T-helper 2 cell (primary cell): ENCODE measurements at regions not wholly inside any gene's neighbourhood (a gene's known extent, or its start where the extent isn't known, plus 50 kb on each side); places are given as distances from the start of the nearest gene placed in this dataset.
"Not testable (repeated sequence)": the region's sequence is repeated elsewhere in the genome, so short reads cannot be mapped to it uniquely, and the experiment has no call there.

ENCODE experiments used
- DNase-seq, 5 experiments: peaks; one replicate each; pipeline versions ENCODE4 v3.0.0 to v3.0.0-alpha.2; 2012 to 2022

DNA sequence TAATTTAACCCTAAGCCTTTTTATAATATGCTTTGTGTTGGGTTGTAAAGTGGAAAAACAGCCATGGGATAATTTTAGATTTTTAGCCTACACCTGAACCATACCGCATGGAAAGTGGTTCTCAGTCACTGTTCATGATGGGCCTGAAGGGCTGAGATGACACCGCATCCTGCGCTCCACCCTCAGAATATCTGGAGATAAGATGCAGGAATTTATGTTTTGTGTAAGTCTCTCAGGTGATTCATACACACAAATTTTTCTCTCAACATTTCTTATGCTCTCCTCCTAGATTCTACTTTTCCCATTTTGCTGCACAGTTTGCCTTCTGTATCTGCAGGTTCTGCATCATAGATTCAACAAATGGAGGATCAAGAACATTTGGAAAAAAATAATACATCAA is 191.3 kb upstream of the PHACTR1 start:
- DNase-seq = no peak

- DNase-seq = peak in 1 of 5 experiments; percentile 82
These were observed 189.2 kb upstream of the PHACTR1 start for GRCh38 chr6:12527339-12527738.

- DNase-seq = no peak
These were observed 188.4 kb upstream of the PHACTR1 start for GRCh38 chr6:12528136-12528535.

DNA sequence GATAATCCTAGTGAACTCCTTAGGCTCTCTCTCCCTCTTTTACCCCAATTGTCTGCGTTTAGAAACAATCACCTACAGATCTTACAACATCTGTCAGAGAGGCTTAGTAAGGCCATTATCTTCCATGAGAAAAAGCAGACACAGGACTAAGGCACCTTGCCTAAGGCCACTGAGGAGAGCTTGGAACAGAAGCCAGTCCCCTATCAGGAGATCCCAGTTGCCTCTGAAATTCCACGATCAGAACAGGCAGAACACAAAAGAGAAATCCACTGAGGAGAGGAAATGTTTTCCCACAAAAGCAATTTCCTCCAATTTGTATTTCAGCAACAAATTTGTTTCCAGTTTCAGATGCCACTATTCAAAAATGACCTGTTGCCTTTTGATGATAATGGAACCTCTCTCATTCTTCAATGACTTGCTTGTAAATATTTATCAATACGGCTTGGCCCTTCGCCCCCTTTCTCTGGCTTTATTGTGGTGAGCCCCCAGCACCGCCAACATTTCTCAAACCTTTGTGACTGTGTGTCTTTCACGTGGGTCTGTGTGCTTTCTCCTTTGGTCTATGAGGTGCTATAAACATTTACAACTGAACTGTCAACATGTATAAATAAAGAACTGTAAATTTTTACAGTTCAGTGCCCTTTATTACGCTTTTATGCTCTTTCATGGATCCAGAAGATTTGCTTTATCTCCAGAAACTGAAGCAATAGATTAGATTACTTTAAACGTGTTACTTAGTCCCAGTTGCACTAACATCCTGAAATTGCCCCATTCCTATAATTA is 187.8 kb upstream of the PHACTR1 start:
- DNase-seq = no peak

DNA sequence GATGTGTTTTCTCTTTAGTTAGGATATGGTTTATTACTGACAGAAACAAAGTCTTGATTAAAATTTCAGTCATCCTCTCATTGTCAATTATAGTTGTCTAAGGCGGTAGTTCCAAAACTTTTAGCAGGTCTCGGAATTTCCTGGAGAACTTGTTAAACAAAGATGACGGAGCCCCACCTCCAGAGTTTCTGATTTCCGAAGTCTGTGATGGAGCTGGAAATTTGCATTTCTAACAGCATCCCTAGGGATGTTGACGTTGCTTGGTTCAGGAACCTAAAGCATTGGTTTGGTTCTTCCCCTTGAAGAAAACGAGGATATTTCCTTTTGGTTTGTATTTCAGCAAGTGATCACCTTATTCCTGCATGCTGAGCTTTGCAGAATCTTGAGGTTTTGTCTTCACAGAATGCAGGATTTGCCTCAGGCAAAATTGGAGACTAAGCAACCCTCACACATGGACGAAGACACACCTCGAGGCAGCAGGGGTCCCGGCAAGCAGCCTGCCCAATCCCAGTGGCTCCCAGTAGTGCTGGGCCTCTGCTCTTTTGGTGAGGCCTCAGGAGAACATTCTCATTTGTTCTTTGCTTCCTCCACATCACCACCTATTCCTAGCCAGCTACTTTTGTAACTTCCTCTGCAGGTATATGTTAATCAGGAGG is 187.1 kb upstream of the PHACTR1 start:
- no peak for DNase-seq

GRCh38 chr6:12530345-12530744 is 186.2 kb upstream of the PHACTR1 start:
- no peak for DNase-seq

GRCh38 chr6:12533586-12533985 is 183.0 kb upstream of the PHACTR1 start:
- DNase-seq = no peak

GRCh38 chr6:12534069-12534853 is 182.3 kb upstream of the PHACTR1 start:
- DNase-seq = no peak

GRCh38 chr6:12535586-12536314 is 180.8 kb upstream of the PHACTR1 start:
- peak in 1 of 5 experiments; percentile 29 for DNase-seq

GRCh38 chr6:12536416-12536815 is 180.2 kb upstream of the PHACTR1 start:
- no peak for DNase-seq

DNA sequence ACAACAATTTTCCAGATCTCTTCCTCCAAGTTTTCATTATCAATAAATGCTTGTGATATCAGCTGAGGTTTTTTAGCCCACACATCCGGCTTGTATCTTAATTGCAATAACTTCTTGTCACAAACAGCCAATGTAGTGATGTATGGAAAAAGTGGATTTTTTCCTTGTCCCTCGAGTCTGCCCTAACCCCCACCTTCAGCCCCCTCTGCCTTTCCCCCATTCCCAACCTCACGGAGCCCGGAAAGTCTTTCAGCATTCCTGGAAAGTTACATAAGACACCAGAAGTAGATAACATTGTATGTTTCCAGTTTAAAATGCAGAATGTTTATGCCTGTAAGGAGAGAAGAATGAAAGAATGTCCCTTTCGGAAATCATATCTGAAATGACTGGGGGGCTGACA is 179.2 kb upstream of the PHACTR1 start:
- no peak for DNase-seq

DNA sequence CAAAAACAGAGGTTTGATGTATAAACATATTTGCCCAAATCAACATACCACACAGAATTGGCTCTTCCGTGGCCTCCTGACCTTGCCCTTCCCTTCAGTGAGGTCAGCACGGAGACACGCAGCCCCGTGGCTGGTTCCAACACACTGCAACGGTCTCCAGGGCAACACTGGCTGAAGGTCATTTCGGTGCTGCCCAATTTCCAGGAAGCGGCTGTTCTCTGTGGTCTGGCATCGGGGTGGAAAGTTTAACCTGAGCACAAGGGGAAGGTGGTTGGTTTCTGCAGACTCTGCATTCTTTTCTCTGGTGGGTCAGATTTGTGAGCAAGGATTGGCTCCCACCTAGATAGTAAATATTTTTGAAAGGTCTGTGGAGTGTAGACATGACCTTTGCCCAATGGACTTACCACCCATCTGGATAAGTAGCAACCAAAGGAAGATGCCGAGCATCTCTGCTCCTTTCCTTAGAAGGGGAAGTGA is 177.6 kb upstream of the PHACTR1 start:
- no peak for DNase-seq

- DNase-seq = not testable (repeated sequence)
These were observed 174.1 kb upstream of the PHACTR1 start for GRCh38 chr6:12542319-12543115.

GRCh38 chr6:12543953-12544352 is 172.6 kb upstream of the PHACTR1 start:
- DNase-seq = peak in 1 of 5 experiments; percentile 91

DNA sequence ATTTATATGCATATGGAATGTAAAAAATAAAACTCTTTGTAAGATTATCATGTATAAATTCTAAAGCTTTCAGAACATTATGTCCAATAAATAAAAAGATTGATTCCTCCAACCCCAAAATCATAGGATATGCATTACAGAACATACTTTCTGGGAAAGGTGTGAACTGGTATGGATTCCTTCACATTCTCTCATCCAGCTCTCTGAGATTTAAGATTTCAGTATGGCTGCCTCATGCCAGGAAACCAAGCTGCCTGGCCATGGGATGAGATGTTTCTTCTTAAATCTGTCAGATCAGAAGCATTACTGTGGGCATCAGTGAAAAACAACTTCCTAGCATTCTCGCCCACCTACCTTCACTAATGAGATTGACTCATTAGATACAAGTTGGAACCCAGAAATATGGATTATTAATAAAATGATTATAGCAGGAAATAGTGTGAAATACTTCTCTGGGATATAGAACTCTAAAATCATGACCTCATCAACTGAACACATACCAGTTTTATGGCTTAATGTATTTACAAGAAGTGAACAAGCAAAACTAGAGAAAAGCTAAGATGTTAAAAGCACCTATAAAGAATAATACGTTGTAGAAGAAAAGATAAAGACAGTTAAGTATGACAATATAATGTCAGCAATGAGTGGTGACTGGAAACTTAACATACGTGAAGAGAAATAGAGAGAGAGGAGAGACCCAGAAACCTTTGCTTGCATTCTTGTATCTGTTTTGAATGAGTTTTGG is 171.6 kb upstream of the PHACTR1 start:
- DNase-seq = no peak

- peak in 1 of 5 experiments; percentile 11 for DNase-seq
These were observed 170.8 kb upstream of the PHACTR1 start for GRCh38 chr6:12545619-12546409.

DNA sequence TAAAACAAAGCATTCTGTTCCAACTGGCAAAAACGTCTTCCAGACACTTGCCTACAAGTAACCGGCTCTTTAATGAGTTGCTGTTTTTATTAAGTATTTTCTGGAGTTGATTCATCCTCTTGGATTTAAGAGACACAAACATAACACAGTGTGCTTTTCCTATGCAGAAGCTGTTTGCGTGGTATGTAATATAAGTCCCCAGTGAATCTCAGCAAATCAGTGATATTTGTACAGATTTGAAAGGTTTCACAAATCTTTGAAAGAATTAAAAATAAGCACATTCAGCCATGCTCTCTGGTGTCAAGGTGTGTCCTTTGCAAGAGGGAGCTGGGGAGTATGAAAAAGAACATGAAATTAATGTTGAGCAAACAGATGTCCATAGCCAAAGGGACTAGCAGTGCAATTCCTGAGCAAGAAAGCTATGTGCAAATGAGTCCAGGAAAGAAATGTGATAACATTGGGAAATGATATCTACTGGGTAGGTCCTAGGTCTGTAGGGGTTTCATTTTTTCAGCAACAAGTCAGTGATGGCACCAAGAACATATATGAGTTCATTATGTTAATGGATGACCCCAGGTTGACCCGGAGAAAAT is 170.1 kb upstream of the PHACTR1 start:
- no peak for DNase-seq

DNA sequence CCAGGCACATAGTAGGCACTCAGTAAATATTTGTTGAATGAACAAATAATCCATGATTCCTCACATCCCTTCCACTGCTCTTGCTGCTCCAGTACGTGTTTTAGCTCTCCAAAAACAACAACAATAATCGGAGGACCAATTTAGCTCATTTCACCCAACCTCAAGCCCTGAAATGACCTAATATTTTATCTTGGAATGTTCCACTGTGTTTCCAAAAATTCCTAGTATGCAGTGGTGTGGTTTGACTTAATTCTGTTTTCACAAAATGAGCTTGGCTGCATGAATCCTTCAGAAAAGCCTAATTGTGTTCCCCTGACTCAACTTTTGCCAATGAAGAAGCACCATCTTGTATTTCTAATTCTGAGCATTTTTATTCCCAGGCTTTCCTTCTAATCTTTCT is 168.0 kb upstream of the PHACTR1 start:
- no peak for DNase-seq

DNA sequence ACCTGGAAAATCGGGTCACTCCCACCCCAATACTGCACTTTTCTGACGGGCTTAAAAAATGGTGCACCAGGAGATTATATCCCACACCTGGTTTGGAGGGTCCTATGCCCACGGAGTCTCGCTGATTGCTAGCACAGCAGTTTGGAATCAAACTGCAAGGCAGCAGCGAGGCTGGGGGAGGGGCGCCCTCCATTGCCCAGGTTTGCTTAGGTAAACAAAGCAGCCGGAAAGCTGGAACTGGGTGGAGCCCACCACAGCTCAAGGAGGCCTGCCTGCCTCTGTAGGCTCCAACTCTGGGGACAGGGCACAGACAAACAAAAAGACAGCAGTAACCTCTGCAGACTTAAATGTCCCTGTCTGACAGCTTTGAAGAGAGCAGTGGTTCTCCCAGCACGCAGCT is 167.1 kb upstream of the PHACTR1 start:
- DNase-seq = not testable (repeated sequence)

DNA sequence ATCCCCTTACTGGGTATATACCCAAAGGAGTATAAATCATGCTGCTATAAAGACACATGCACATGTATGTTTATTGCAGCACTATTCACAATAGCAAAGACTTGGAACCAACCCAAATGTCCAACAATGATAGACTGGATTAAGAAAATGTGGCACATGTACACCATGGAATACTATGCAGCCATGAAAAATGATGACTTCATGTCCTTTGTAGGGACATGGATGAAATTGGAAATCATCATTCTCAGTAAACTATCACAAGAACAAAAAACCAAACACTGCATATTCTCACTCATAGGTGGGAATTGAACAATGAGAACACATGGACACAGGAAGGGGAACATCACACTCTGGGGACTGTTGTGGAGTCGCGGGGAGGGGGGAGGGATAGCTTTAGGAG is 161.7 kb upstream of the PHACTR1 start:
- not testable (repeated sequence) for DNase-seq
